H54 (cell line): ENCODE measurements at regions not wholly inside any gene's neighbourhood (a gene's known extent, or its start where the extent isn't known, plus 50 kb on each side); places are given as distances from the start of the nearest gene placed in this dataset.

ENCODE experiments used
- DNase-seq: peaks from one replicate; pipeline ENCODE4 v3.0.0; 2011; ENCODE audit warnings: low spot score, mixed read lengths; ENCODE audit not compliant: insufficient read length
- FAIRE-seq: peaks from 3 replicates; lab custom pipeline; 2011; peaks lifted over from hg19 to GRCh38; lab: Jason Lieb, UNC
- POLR2A ChIP-seq: IDR thresholded peaks from 2 replicates; pipeline ENCODE4 v1.6.1; 2011; ENCODE audit warnings: low read depth, mild to moderate bottlenecking, low read length

- FAIRE-seq (no peak), DNase-seq (no peak)
- no peak for TF ChIP-seq POLR2A
Observed at GRCh38 chr7:97466999-97467740, 264.7 kb upstream of the TAC1 start.

DNA sequence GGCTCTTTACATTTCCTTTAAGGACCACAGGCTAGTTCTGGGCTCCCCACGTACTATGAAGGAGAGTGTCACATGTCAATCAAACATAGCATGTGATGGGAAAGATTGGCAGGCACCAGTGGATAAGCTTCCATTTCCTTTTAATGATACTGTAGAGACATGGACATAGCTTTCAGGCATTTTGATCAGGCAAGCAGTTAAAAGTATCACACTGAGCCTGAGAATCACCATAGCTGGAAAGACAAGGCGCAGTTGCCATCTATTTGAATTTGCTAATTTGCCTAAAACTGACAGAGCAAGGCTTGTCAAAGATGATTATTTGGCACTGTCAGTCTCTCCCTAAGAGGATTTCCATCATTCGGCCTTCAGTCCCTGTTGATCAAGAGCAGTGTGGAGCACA lies 263.4 kb upstream of the TAC1 start:
- no peak for TF ChIP-seq POLR2A
- FAIRE-seq (no peak), DNase-seq (no peak)

- FAIRE-seq, result no peak
- no peak for TF ChIP-seq POLR2A
- DNase-seq, result no peak
Observed at GRCh38 chr7:97470726-97471125, 261.2 kb upstream of the TAC1 start.

DNA sequence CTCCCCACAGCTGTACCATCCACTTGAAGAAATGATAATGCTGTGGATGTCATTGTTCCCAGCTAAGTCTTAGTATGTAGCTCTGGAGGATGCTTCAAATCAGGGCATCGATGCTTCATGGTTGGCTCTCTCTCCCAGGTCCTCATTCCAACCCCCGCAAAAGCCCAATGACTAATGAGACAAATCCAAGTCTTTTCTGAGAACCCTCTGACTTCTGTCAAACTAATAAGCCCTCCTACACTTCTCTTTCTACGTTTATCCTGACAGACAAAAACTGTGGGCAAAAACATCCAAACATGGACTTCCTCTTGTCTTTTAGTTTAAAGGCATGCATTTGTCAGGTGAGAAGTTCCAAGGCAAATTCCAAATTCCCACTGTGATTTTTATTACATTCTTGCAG lies 260.4 kb upstream of the TAC1 start:
- FAIRE-seq, result no peak
- TF ChIP-seq POLR2A, result no peak
- DNase-seq, result no peak

- FAIRE-seq, result no peak
- no peak for TF ChIP-seq POLR2A
- no peak for DNase-seq
Observed at GRCh38 chr7:97479740-97480290, 252.1 kb upstream of the TAC1 start.

GRCh38 chr7:97480772-97481390 lies 251.0 kb upstream of the TAC1 start:
- no peak for DNase-seq
- no peak for TF ChIP-seq POLR2A
- no peak for FAIRE-seq

GRCh38 chr7:97495487-97495886 lies 236.4 kb upstream of the TAC1 start:
- no peak for FAIRE-seq
- no peak for TF ChIP-seq POLR2A
- DNase-seq, result no peak

DNA sequence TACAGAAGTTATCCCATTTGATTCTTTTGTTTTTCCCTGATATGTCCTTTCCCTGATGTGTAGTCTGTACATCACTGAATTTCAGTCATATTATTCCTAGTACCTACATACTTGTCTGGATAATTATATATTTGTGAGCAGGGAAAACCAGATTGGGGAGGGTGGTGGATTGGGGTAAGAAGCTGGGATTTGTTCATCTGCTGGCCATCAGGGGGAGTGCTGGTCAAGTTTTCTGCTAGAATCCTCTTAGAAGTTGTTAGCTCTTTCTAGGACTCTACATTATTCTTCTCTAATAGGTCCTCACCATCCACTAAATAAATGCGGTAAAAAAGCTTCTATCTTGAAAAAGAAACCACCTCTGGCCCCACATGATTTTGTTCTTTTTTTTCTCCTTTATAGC lies 232.7 kb upstream of the TAC1 start:
- DNase-seq (peak; percentile 8), FAIRE-seq (no peak)
- no peak for TF ChIP-seq POLR2A

DNA sequence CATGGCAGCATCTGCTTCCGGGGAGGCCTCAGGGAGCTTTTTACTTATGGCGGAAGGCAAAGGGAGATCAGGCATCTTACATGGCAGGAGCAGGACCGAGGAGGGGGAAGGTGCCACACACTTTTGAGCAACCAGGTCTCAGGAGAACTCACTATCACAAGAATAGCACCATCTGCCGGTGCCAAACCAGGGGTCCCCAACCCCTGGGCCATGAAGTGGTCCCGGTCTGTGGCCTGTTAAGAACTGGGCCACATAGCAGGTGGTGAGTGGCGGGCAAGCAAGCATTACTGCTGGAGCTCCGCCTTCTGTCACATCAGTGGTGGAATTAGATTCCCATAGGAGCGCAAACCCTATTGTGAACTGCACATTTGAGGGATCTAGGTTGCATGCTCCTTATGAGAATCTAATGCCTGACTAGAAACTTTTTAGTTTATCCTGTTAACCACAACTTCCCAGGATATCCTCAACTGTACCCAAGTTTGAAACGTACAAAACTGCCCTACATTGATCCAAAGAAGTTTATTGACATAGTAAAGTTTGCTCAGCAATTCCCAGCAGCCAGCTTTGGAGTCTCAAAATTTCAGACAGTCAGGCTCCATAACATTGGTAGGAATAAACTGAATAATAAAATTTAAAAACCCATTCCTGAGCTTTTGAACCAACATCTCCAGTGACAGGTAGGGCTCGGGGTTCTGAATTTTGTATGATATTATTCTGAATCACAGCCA lies 228.4 kb upstream of the TAC1 start:
- TF ChIP-seq POLR2A, result no peak
- no peak for DNase-seq
- no peak for FAIRE-seq

- TF ChIP-seq POLR2A, result no peak
Observed at GRCh38 chr7:97506728-97507127, 225.2 kb upstream of the TAC1 start.

GRCh38 chr7:97512441-97513207 lies 219.3 kb upstream of the TAC1 start:
- DNase-seq (no peak), FAIRE-seq (no peak)
- TF ChIP-seq POLR2A, result no peak

More at GRCh38 chr7:97506728-97507127, 225.2 kb upstream of the TAC1 start:
- FAIRE-seq (no peak), DNase-seq (no peak)

DNA sequence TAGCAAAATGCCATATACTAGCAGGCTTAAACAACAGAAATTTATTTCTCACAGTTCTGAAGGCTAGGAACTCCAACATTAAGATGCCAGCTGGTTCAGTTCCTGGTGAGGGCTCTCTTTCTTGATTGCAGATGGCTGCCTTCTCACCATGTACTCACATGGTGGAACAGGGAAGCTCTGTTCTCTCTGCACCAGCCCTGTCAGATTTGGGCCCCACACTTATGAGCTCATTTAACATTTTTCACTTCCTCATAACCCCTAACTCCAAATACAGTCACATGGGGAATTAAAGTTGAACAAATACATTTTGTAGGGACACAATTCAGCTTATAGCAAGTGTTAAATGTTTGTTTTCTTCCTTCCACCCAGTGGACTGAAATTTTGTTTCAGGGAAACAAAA lies 218.6 kb upstream of the TAC1 start:
- no peak for TF ChIP-seq POLR2A
- DNase-seq (no peak), FAIRE-seq (no peak)

DNA sequence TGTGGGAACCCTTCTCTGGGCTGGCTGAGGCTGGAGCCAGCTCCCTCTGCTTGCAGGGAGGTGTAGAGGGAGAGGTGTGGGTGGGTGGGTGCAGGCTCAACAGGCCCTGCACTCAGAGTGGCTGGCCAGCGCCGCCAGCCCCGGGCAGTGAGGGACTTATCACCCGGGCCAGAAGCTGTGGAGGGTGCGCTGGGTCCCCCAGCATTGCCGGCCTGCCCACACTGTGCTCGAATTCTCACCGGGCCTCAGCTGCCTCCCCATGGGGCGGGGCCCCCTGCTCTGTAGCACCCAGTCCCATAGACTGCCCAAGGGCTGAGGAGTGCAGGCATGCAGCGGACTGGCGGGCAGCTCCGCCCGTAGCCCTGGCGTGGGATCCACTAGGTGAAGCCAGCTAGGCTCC lies 190.7 kb upstream of the TAC1 start:
- no peak for TF ChIP-seq POLR2A
- FAIRE-seq (no peak), DNase-seq (no peak)

DNA sequence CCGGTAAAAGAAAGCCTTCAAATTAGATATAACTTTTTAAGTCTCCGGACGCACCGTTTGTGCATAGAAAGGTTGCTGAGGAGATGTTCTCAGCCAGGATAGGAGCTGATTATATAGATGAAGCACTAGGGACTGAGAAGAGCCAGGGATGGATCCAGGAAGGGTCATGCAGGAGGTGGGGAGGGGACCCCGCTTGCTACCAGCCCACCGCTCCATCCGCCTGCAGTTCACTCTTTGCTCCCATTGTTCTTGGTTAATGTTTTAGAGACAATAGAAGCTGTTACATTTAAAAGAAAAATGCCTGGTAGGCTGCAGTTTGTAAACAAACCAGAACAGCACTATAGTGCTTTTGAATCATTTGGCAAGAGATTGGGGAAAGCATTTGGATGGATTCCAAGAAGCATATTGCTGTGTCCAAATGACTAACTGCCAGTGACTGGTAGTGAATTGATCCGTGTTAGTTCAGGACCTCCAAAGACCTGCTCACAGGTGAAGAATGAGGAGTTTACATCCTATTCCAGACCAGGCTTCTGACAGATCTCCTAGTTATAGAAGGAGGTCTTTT lies 175.9 kb upstream of the TAC1 start:
- no peak for TF ChIP-seq POLR2A
- FAIRE-seq (no peak), DNase-seq (no peak)
